NCI-H1436 treated with DMSO at 0.1 percent for 48 hours (cell line): ENCODE measurements at regions not wholly inside any gene's neighbourhood (a gene's known extent, or its start where the extent isn't known, plus 50 kb on each side); places are given as distances from the start of the nearest gene placed in this dataset.

Experiments used
- DNase-seq: peaks from one replicate; lab custom pipeline; 2025; lab: John Stamatoyannopoulos, UW

DNA sequence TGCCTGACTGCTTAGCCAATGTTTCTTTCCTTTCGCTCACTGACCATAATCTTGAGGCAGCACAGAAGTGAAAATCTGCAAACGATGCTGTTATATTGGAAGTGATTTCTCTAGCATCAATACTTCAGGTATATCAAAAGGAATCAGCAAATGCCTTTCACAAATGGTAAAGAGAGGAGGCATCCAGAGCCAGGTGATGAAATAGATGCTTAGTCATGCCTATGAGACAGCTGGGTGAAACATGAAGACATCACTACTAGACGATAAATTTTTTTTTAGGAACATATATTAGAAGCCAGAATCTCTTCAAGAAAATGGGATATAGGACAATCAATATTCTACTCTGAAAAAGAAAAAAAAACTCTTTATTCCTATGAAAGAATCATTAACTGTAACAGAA is 249.2 kb upstream of the SLC39A10 start:
- DNase-seq, result no peak

DNA sequence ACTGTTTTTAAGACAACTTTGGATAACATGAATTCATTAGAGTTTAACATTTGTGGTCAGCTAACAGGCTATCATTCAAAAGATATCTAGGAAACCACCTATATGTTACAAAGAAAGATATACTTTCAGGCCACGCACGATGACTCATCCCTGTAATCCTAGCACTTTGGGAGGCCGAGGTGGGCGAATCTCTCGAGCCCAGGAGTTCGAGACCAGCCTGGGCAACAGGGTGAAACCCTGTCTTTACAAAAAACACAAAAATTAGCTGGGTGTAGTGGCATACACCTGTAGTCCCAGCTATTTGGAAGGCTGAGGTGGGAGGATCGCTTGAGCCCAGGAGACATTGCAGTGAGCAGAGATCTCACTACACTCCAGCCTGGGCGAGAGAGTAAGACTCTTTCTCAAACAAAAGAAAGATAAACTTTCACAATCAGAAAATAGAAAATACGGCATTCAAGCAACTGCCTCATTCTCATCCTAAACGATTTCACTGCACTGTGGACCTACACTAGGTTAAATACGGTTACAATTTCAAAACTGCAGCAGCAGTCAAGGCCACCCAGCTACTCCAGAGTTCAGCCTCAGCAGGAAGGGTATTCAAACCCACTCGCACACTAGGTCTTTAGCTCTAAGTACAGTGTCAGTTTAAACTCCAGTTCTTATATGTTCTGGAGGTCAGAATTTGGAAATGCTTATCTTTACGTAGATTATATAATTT is 250.0 kb upstream of the SLC39A10 start:
- no peak for DNase-seq

DNA sequence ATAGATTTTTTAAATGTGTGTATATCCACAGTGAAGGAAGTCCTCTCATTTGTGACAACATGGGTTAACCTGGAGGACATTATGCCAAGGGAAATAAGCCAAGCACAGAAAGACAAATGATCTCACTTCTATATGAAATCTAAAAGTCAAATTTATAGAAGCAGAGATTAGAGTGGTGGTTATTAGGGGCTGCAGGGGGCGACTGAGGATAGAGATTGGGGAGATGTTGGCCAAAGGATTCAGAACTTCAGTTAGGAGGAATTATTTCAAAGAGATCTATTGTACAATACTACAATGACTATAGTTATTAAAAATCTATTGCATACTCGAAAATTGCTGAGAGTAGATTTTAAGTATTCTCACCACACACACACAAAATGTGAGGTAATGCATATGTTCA is 252.4 kb upstream of the SLC39A10 start:
- no peak for DNase-seq

DNA sequence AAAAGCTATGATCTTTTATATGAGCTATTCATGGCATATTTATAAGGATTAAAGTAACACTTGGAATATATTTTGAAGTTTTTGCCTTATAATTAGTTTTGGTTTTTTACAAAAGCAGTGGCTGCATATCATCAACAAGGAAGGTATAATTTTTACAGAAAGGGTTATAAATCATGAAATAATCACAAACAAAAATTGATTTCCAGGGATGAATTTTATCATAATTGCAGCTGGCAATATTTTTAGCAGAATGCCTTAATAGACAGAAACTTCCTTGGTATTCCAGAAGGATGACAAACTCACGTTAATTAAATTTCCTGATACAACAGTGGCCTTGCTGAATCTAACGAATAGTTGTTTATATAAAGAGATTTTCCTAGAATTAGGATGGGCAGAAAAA is 260.5 kb upstream of the SLC39A10 start:
- DNase-seq, result no peak

DNA sequence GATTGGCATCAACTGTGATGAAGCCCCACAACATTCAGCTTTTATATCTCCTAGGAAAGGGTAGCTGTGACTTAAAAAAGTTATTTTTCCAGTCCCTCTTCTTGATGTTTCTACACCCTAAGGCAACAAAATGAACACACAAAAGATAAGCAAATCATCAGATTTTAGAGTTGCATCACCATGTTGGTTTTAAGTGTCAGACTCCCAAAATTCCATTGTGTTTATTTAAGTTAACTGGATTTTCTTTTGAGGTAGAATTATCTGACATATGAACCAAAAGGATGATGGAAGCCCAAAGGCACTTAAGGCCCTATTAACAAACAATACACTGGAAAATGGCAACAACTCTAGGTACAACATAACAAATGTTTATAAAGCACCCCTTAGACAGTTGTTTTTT is 261.7 kb upstream of the SLC39A10 start:
- no peak for DNase-seq

DNA sequence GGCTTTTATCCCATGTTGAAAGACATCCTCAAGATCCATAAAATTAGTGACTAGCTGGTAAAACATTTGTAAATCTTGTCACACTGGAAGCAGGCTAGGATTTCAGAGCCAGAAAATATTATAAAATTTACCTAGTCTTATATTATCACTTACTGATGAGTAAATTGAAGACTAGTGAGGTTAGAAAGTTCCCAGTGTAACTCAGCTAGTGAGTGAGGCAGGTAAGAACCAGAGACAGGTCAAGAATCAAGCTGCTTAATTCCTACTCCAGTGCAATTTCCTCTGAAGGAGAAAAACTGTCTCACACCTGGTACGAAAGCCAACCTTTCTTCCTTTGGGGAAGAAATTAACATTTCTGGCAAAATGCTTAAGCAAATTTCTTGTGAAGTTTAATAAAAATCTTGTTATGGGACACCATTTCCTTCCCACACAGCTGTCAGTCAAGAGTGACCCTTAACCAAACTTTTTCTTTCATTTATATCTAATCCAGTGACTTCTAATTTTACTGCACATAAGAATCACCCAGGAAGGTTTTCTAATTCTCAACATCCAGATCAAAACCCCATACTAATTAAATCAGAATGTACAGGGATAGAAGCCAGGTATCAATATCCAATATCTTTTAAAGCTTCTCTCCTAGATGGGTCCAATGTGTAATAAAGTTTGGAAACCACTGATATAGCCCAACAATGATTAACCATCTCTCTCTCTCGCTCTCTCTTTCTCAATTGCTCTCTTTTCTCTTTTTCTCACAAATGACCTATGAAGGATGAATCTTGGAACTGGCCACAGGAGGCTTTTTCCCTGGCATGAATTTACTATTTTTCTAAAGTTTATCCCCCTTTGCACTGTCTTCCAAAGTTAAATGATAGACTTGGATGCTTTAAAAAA is 264.3 kb upstream of the SLC39A10 start:
- DNase-seq, result no peak

DNA sequence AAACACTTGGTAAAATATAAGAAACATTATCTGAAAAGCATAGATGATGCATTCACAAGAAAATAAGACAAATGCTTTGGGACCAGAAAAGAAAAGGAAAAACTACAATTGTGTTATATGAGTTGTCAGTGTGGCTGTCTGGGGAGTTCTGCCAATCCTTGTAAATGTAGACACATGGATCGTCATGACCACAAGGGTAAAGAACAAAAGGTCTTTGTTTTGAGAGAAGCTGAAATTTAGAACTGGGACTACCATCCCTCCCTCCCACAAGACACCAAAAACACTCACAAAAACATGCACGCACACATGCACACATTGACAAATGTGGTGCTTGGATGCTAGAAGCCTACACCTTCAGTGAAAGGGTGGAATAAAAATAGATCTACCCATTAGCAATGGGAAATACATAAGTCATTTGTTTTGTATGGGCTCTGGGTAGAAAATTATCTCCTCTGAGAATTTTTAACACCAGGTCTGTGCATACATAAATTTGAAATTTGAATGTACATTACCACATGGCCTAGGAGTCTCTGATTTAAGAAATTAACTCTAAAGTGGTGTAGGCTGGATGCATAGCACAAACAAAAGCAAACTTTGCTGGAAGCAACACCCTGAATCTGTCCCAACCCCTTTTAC is 266.2 kb upstream of the SLC39A10 start:
- no peak for DNase-seq

DNA sequence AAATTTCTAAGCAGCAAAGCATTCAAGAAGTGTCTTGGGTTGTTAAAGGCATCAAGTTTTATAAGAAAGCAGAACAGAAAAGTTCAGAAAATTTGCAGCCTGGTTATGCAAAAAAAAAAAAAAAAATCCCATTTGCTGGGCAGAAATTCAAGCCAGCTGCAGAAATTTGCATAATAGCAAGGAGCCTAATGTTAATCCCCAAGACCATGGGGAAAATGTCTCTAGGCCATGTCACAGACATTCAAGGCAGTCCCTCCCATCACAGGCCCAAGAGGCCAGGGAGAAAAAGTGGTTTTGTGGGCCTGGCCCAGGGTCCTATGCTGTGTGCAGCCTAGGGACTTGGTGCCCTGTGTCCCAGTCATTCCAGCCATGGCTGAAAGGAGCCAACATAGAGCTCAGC is 269.0 kb upstream of the SLC39A10 start:
- no peak for DNase-seq

DNA sequence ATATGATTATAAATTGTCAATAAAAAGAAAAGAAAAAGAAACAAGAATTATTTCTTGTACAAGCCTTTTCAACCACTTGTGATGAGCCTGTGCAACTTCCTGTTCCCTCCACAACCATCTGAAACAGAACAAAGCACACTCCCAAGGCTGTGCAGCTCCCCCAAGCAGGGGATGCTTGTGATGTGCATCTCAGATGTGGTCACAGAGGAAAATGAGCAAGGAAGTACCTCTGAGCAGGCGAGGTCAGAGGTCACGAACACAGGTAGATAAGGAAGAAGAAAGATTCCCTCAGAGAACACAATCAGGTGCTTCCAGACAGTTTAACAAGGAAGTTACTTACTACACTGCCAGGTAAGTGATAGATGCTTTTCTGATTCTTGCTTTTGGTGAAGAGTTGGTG is 274.8 kb upstream of the SLC39A10 start:
- no peak for DNase-seq

DNA sequence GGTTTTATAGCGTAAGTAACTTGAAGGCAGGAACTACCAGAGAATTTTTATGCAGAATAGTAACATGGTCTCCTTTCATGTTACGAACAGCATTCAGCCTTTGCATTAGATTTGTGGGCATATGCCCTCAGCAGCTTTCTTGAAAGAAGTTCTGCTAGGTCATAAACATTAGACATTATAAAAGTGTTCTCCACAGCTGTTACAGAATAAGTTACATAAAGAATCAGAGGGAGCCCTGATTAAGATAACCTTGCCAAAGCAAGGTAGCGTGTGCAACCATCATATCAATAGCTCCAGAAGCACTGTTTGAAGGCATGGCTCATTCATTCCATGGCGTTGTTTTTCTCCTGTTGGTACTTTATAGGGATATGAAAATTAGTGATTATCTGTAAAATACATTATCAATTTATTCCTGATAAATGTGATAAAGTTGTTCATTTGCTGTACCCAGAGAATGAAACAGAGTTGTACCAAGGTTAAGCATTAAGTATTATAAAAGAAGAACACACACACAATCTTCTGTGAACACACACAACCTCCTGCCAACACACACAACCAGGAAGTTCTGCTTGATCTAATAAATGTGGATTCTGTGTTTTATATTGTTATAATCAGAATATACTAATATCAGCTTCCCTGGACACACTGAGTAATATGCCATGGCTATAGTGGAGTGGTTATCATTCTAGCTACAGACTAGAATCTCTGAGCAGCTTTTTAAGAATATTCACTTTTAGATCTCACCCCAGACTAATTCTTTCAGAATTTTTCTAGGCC is 286.7 kb upstream of the SLC39A10 start:
- no peak for DNase-seq

DNA sequence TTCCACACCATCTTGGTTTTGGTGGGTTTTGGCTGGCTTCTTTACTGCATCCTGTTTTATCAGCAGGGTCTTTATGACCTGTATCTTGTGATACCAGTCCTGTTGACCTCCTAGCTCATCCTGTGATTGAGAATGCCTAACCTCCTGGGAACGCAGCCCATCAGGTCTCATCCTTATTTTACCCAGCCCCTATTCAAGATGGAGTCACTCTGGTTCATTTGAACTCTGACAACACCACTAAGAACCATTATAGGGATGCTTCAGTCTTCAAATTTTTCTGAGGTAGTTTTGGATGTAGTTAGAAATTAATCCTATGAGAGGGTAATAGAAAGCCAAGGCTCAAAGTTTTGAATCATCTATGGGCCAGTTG is 287.8 kb upstream of the SLC39A10 start:
- no peak for DNase-seq

DNA sequence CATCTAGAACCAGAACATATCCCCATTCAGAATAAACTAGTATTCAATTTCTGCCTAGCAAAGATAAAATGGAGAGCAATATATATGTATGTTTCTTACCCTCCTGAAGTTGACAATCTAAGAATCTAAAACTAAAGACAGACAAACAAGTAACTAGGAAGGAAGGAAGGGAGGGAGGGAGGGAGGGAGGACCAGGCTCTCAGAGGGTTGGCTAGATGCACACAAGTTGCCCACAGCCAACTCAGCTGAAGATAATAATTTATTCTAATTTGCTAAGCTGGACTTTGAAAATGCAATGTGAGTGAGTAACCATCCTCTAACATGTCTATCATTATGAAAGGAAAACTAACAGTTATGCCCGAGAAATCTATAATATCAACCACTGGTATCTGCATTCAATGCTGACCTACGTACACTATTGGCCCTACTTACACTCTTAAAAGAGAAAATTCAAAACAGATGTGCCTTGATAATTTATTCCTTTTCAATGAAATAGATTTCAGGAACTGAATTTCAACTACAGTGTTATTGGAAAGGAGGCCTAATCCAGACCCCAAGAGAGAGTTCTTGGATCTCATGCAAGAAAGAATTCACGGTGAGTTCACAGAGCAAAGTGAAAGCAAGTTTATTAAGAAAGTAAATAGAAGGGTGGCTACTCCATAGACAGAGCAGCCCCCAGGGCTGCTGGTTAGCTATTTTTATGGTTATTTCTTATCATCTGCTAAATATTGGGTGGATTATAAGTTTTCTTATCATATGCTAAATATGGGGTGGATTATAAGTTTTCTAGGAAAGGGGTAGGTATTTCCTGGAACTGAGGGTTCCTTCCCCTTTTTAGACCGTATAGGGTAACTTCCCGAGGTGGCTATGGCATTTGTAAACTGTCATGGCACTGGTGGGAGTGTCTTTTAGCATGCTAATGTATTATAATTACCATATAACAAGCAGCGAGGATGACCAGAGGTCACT is 288.5 kb upstream of the SLC39A10 start:
- DNase-seq, result no peak

DNA sequence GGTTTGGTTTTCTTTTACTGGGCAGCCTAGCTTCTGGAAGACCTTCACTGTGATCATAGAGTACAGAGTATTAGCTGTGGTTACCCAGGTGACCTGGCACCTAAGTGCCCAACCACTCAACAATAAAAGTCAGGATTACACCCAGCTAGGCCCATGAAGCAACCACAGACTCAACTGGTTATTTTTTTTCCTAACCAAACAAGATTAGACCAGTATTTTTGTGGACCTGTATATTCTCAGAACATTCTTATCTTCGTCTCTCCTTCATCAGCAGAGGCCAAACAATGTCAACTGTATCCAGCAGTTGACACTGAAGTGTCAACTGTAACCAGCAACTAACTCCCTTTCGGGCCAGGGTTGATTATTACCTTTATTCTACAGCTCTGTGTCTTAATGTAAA is 289.2 kb upstream of the SLC39A10 start:
- DNase-seq, result no peak

DNA sequence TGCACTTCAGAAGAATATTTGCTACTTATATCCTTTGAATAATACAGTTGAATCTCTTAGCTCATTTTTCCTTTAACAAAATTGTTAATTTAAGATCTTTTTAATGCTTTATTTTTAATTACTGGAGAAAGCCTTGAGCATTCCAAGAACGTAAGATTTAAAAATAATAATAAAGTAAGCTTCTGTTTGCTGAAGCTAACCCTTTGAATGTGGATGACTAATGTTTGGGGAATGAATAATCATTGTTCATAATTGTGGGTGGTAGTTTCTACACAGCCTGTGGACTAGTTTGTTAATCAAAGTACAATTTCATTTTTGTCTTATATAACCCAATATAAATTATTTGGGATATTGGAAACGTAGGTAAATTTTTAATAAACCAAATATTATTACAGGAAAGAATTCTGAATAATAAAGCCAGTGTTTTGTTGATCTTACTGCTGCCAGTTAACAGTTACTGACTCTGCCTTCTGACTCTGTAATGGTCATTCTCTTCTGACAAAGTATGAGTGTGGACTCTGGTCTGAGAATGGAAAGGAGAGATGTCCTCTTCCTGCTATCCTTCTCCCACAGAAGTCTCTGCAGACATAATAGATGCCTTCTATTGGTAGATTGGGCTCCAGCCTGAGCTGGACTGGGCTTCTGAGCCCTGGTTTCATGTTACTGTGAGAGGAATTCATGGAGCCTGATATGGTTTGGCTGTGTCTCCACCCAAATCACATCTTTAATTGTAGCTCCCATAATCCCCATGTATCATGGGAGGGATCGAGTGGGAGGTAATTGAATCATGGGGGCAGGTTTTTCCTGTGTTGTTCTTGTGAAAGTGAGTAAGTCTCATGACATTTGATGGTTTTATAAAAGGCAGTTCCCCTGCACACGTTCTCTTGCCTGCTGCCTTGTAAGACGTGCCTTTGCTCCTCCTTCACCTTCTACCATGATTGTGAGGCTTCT is 292.7 kb upstream of the SLC39A10 start:
- DNase-seq, result no peak

DNA sequence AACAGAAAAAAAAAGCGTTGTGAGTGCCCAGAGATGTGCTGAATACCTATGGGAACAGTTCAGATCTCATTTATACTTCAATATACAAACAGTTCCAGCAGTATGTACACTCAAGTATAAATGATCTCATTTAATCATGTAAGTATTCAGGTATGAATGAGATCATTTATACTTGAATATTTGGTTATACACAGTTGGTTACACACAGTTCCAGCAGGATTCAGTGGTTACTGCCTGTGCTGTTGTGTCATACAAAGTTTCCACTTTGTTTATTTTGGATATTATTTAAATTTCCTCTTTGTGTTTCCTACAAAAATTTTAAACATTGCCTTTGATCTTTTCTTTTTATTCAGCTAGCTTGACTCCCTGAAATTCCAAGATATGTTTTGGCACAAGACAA is 293.5 kb upstream of the SLC39A10 start:
- DNase-seq, result no peak

DNA sequence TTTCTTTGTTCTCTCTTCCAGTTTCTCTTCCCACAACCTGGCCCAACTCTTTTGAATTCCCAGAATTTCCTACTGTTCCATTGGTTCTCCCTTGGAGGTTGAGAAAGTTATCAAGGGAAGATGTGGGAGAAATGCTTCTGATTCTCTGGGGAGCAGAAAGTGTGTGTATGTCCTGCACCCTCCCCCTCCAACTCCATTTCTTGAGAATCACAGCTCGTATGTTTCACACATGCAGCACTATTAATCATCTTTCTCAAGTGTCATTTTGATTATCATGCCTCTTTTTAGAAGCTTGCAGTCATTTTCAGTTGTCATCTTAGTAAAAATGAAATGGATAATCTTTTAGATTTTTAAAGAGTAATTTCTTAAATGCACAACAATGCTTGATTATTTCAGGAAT is 296.8 kb upstream of the SLC39A10 start:
- DNase-seq, result no peak

DNA sequence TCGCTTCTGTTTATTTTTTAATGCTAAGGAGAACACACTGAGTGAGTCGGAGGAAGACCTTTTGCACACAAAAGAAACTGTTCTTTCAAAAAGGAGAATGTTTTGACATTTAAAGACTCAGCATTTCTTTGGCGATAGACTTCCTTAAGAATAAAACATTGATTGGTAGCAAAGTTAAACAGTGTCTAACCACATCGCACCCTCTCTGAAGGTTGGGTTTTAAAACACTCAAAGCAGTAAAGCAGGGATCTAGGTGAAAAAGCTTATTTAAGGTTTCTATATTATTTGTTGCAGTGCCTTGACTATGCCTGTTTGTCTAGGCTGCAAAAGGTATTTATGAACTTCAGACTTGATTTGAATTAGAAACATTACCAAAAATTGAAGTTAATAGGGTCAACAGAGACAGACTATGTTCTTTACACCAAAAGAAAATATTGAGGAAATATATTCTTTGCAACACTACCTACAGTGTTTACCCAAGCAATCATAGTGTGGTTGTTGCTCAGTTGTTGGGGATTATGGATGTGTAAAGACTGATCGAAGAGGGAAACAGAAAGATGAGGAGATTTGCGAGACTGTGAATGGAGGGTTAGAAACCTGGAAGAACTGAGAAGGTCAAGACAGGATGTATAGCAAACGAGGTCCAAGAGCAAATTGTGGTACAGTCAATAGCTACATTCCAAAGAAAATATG is 297.8 kb upstream of the SLC39A10 start:
- no peak for DNase-seq

DNA sequence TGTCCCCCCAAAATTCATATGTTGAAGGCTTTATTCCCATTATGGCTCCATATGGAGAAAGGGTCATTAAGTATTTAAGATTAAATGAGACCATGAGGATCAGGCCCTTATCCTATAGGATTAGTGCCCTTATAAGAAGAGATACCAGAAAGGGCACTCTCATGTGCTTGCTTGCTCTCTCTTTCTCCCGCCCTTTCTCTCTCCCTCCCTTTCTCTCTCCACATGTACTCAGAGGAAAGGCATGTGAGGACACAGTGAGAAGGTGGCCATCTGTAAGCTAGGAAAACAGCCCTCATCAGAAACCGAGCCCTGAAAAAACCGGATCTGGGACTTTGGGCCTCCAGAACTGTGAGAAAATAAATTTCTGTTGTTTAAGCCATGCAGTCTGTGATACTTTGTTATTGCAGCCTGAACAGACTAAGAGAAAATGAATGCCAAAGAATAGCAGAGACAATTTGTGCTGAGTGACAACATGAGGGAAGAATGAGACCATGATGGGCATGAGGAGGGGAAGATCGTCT is 300.0 kb upstream of the SLC39A10 start:
- DNase-seq, result no peak

DNA sequence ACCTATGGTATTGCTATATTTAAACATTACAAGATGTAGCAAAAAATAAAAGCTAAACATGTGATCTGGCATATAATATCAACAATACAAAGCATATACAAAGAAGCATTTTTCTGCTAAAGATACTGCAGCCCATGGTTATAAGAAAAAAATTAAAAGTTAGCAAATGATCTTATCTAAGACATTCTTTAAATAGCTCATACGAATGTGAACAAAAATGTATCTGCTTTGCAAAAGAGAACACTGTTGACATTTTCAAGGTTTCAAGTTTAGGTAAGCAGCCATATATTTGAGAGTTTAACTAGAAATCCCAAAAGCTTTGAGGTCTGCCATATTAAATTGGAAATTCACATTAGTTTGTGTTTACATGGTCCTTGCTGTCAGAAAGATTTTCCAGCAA is 301.0 kb upstream of the SLC39A10 start:
- no peak for DNase-seq
